Suprapubic skin (tissue), 3 donors: ENCODE measurements at regions not wholly inside any gene's neighbourhood (a gene's known extent, or its start where the extent isn't known, plus 50 kb on each side); places are given as distances from the start of the nearest gene placed in this dataset.

Experiments used
- CTCF ChIP-seq, 2 donors: fragments of 200-600 bp in 1 of 2; fragments of 450-650 bp in 1 of 2; sonication (generic) in 1 of 2; IDR thresholded peaks; one replicate each; pipeline ENCODE4 v1.5.1; 2016 to 2019; ENCODE audit warnings: antibody characterized with exemption in 2 of 2, mild to moderate bottlenecking in 1 of 2, moderate library complexity in 1 of 2
- POLR2A ChIP-seq, 2 donors: fragments of 450-650 bp; IDR thresholded peaks; one replicate each; pipeline ENCODE4 v1.6.1; 2017; ENCODE audit warnings: antibody characterized with exemption in 2 of 2, mild to moderate bottlenecking in 2 of 2, moderate library complexity in 2 of 2

DNA sequence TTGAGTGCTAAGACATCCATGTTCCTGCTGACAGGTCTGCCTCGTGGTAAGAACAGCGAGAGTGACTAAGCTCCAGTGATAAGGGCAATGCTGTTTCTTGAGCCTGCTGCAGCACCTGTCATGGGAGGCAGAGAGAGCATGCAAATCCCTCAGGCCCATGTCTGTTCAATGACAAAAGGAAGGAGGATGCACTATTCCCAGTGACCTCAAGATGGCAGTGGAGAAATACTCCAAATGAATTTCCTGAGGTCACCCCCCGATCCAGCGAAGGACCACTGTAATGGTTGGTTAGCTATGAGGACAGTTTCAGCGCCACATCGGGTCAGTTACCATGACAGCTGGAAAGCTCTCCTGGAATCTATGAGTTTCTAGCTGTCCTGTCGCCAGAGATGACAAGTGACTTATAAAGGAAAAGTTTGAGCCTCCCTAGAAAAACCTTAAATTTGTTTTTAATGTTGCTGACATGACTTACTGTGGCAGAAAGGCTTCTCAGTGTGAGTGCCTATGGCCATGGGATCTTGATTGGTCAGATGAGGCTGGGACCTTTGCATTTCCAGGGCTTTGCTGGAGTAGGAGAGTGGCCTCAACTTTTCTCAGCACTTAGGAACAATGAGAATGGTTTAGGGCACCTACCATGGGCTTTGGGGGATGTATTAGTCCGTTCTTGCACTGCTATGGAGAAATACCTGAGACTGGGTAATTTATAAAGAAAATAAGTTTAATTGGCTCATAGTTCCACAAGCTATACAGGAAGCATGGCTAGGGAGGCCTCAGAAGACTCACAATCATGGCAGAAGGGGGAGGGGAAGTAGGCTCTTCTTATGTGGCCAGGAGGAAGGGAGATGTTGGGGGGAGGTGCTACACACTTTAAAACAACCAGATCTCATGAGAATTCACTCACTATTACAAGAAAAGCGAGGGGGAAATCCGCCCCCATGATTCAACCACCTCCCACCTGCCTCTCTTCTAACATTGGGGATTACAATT lies 88.0 kb upstream of the TMEM260 start:
- TF ChIP-seq POLR2A (IDR thresholded peaks at IDR 0.05) (no peak), CTCF (IDR thresholded peaks at IDR 0.05) (peak; percentile 25 to 72)
